Bronchial epithelial cell (primary cell): ENCODE measurements at regions not wholly inside any gene's neighbourhood (a gene's known extent, or its start where the extent isn't known, plus 50 kb on each side); places are given as distances from the start of the nearest gene placed in this dataset.

ENCODE experiments used
- DNase-seq: peaks from one replicate; pipeline ENCODE4 v3.0.0-alpha.2; 2010; ENCODE audit warnings: low read depth
- FAIRE-seq: peaks from 2 replicates; lab custom pipeline; 2011; peaks lifted over from hg19 to GRCh38; lab: Jason Lieb, UNC
- H3K27me3 ChIP-seq: 2 replicates; pipeline ENCODE4 v1.5.1; 2011; ENCODE audit warnings: low read length; ENCODE audit not compliant: control insufficient read depth, insufficient read depth
- H3K36me3 ChIP-seq: 2 replicates; pipeline ENCODE4 v1.5.1; 2011; ENCODE audit warnings: low read length; ENCODE audit not compliant: control insufficient read depth, insufficient read depth
- H3K4me3 ChIP-seq: 2 replicates; pipeline ENCODE4 v1.5.1; 2011; ENCODE audit warnings: mild to moderate bottlenecking, low read depth, low read length, control low read depth
- TF ChIP-seq, protein P1 (sequence below): IDR thresholded peaks from 2 replicates; pipeline ENCODE4 v1.5.1; 2011; ENCODE audit warnings: mild to moderate bottlenecking, moderate library complexity, low read length, control low read depth, inconsistent platforms; ENCODE audit not compliant: insufficient read depth, severe bottlenecking

DNA sequence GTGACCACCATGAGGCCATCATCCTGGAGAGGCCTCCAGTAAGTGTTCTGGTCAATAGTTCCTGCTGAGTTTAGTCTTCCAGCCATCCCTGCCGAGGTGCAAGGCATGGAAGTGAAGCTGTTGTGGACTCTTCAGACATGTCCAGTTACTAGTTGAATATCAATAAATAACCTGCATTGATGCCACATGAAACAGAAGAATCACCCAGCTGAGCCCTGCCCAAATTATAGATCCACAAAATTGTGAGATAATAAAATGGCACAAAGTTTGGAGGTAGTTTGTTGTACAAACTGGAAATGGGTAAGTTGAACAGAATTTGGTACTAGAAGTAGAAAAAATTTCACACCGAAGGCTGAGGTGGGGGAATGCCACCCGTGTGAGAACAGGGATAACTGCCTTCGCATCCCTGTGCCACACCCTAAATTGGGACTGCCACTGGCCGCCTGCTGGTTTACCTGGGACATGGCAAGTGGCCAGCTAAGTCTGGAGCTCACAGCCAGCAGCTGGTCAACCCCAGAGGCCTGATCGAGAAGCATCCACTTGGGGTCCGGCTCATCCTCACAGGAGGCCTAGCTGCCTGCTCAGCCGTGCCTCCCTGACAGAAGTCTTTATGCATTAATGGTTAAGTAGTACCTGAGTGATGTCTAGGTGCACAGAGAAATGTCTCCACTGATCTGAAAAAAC lies 184.5 kb downstream of the SPRY1 start:
- FAIRE-seq (no peak), DNase-seq (no peak)
- Histone ChIP-seq H3K27me3 (no peaks in the 10 kb centered on the region), H3K36me3 (no peaks in the 10 kb centered on the region), H3K4me3 (no peak overlapping the region)
- TF ChIP-seq, protein P1, sequence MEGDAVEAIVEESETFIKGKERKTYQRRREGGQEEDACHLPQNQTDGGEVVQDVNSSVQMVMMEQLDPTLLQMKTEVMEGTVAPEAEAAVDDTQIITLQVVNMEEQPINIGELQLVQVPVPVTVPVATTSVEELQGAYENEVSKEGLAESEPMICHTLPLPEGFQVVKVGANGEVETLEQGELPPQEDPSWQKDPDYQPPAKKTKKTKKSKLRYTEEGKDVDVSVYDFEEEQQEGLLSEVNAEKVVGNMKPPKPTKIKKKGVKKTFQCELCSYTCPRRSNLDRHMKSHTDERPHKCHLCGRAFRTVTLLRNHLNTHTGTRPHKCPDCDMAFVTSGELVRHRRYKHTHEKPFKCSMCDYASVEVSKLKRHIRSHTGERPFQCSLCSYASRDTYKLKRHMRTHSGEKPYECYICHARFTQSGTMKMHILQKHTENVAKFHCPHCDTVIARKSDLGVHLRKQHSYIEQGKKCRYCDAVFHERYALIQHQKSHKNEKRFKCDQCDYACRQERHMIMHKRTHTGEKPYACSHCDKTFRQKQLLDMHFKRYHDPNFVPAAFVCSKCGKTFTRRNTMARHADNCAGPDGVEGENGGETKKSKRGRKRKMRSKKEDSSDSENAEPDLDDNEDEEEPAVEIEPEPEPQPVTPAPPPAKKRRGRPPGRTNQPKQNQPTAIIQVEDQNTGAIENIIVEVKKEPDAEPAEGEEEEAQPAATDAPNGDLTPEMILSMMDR = no peak

DNA sequence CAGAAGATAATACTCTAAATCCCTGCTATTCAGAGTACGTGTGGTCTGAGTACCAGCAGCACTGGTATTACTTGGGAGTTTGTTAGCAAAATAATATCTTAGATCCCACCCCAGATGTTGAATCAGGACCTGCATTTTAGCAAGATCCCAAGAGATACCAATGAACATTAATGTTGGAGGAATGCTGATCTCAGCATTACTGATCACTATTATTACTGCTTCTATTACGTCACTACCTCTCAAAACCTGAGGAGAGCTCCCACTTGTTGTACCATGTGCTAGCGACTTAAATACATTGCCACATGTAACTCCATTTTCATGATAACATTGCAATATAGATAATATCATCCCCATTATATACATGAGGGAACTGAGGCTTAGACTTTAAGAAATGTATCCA lies 185.2 kb downstream of the SPRY1 start:
- H3K27me3 ChIP-seq = no peaks in the 10 kb centered on the region
- H3K36me3 ChIP-seq = no peaks in the 10 kb centered on the region
- H3K4me3 ChIP-seq = no peak overlapping the region
- DNase-seq (no peak), FAIRE-seq (no peak)
- TF ChIP-seq, protein P1 = no peak

DNA sequence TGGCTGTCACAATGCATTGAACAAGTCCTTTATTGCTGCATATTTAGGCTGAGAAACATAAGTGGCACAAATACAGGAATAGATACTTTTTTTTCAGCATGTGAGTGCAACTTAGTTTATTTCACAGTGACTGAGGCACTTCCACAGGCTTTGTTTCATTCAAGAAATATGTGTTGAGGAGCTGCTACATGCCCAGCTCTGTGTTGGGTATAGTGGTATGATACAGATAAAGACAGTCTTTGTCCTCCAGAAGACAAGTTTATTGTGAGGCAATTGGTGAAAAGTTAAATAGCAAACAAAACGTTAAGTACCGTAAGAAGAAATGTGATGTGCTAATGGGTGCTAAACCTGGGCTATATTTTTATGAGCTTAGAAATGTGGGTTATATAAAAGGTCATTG lies 186.4 kb downstream of the SPRY1 start:
- Histone ChIP-seq H3K4me3 (no peak overlapping the region), H3K36me3 (no peaks in the 10 kb centered on the region), H3K27me3 (no peaks in the 10 kb centered on the region)
- TF ChIP-seq, protein P1 = no peak
- no peak for FAIRE-seq
- DNase-seq = peak; percentile 62

DNA sequence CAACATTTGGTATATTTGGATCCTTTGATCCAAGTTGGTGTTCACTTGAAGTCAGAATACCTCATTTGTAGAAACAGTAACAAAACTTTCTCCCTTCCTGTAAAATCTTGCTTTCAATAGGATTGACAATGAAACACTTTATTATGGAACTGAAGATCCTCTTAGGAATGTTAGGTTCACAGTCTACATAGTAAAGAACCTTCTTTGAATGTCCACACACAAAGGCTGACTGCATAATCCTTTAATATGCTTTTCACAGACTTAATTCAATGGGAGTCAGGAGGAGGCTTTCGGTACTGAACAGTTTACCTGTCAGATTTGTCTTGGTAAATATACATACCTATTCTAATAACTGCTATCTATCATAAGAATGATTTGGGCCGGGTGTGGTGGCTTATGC lies 188.5 kb downstream of the SPRY1 start:
- Histone ChIP-seq H3K36me3 (no peaks in the 10 kb centered on the region), H3K27me3 (no peaks in the 10 kb centered on the region), H3K4me3 (no peak overlapping the region)
- no peak for FAIRE-seq
- DNase-seq = no peak
- TF ChIP-seq, protein P1 = no peak

DNA sequence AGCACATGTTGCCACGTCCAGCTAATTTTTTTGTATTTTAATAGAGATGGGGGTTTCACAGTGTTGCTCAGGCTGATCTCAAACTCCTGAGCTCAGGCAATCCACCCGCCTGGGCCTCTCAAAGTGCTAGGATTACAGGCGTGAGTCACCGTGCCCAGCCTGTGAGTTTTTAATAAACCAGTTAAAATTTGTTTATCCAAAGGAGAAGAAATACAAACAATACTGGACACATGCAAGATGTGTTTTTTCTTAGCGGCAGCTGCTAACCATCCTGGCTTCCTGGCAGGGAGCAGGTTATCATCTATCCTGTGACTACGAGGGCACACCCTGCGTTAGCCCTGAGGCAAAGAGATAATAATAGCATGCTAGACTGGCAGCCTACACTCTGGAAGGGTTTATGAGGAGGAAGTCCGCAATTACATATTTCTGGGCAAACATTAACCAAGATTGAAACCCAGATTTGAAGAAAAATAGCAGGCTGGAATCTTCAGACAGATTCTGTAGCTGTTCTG lies 191.4 kb downstream of the SPRY1 start:
- no peak overlapping the region for H3K4me3 ChIP-seq
- TF ChIP-seq, protein P1 = no peak
- FAIRE-seq (peak; percentile 50), DNase-seq (peak; percentile 81)
- H3K36me3 ChIP-seq = no peaks in the 10 kb centered on the region
- no peaks in the 10 kb centered on the region for H3K27me3 ChIP-seq
